Mucosa of rectum (tissue), 2 donors: ENCODE measurements at regions not wholly inside any gene's neighbourhood (a gene's known extent, or its start where the extent isn't known, plus 50 kb on each side); places are given as distances from the start of the nearest gene placed in this dataset.

ENCODE experiments used
- H3K27ac ChIP-seq, 2 donors: one replicate each; pipeline ENCODE4 v1.7.0; 2013; ENCODE audit warnings: inconsistent platforms in 2 of 2, low read depth in 2 of 2, low read length in 2 of 2
- H3K27me3 ChIP-seq, 2 donors: one replicate each; pipeline ENCODE4 v1.7.0; 2013; ENCODE audit warnings: low read length in 2 of 2; ENCODE audit not compliant: control insufficient read depth in 2 of 2, insufficient read depth in 2 of 2
- H3K36me3 ChIP-seq, 2 donors: one replicate each; pipeline ENCODE4 v1.7.0; 2013; ENCODE audit warnings: low read length in 2 of 2; ENCODE audit not compliant: control insufficient read depth in 2 of 2, insufficient read depth in 2 of 2
- H3K4me1 ChIP-seq, 2 donors: one replicate each; pipeline ENCODE4 v1.7.0; 2013; ENCODE audit warnings: low read length in 2 of 2, mild to moderate bottlenecking in 1 of 2; ENCODE audit not compliant: control insufficient read depth in 2 of 2, insufficient read depth in 2 of 2
- H3K4me3 ChIP-seq, 2 donors: one replicate each; pipeline ENCODE4 v1.7.0; 2013; ENCODE audit warnings: low read length in 2 of 2
- H3K9ac ChIP-seq, 2 donors: one replicate each; pipeline ENCODE4 v1.7.0; 2013; ENCODE audit warnings: low read length in 2 of 2, low read depth in 1 of 2, mild to moderate bottlenecking in 1 of 2
- H3K9me3 ChIP-seq, 2 donors: one replicate each; pipeline ENCODE4 v1.7.0; 2013; ENCODE audit warnings: low read length in 2 of 2; ENCODE audit not compliant: control insufficient read depth in 2 of 2
- donor health status: healthy.
- donor health status: Normal muscosa, but diverticular disease.

DNA sequence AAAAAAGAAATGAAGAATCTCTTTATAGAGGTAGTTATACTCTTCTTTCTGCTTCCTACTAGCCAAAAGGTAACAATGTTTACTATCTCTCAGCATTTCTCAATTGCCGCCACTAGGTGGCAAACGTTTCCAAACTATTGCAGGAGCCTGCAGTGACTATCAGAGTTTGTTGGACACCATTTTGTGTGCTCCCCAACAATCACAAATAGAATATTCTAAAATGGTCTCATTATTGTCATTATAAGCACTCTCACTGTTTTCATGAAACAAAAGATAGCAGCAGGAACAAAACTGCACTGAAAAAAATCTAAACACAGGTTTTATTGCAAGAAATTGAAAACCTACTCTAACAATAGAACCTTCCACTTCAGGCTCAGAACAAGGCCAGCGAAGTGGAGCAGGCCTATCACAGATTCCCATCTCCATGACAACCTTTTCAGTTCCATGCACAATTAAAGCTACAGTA, 83.9 kb upstream of the PLPPR4 start:
- Histone ChIP-seq H3K27me3 (no peaks in the 10 kb centered on the region), H3K27ac (no peak overlapping the region), H3K36me3 (no peaks in the 10 kb centered on the region), H3K4me3 (no peak overlapping the region), H3K9me3 (no peaks in the 10 kb centered on the region), H3K4me1 (no peaks in the 10 kb centered on the region), H3K9ac (no peak overlapping the region)

DNA sequence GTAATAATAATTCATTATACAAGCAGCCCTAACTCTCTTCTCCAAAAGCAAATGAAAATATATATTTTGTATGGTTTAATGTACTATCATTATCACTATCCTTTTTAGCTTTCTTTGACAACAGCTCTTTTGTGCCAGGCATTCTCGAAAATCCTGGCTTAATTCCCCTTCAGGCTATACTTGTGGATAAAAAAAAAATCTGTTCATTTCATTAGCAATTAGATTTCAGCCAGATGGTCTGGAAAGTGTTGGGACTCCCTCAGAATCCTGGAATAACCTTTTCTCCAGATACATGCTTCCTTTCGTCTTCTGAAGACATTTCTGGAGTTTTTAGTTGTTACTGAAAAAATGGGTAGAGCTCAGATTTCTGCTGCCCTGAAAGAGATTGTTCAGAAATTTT, 83.4 kb upstream of the PLPPR4 start:
- H3K4me1 ChIP-seq = no peaks in the 10 kb centered on the region
- no peak overlapping the region for H3K27ac ChIP-seq
- H3K9me3 ChIP-seq = no peaks in the 10 kb centered on the region
- no peaks in the 10 kb centered on the region for H3K36me3 ChIP-seq
- no peak overlapping the region for H3K4me3 ChIP-seq
- H3K9ac ChIP-seq = no peak overlapping the region
- no peaks in the 10 kb centered on the region for H3K27me3 ChIP-seq

DNA sequence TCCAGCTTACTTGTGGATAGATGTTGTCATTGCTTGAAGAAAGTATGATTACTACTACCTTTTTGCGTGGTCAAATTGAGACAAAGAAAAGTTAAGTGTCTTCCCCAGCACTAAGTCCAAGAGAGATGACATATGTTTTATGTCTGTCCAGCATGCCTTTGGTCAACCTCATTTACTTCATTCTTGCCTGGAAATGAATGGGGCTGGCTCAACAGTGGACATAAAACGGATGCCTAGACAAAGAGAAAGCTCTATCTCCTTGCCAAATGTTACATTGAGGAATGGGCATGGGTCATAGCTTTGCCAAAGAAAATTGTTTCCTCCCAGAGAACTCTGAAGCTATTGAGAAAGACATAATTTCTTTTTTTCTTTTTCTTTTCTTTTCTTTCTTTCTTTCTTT, 82.4 kb upstream of the PLPPR4 start:
- no peaks in the 10 kb centered on the region for H3K27me3 ChIP-seq
- H3K9me3 ChIP-seq = no peaks in the 10 kb centered on the region
- no peaks in the 10 kb centered on the region for H3K4me1 ChIP-seq
- H3K4me3 ChIP-seq = no peak overlapping the region
- H3K27ac ChIP-seq = no peak overlapping the region
- no peak overlapping the region for H3K9ac ChIP-seq
- H3K36me3 ChIP-seq = no peaks in the 10 kb centered on the region

DNA sequence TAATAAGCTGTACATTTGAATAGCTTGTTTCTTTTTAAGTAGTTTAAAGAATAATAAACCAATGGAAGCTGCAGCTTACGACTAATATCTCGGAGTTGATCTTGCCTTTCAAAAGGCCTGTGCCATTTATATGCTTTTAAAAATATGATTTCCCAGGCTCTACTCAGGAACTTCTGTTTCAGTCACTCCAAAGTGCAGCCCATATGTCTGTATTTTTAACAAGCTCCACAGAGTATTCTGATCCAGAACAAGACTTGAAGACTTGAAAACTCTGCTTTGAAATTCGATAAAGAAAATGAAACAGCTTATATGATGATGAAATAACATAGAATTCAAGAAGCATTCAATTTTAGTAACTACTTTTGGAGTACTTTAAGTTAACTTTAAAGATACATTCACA, 79.1 kb upstream of the PLPPR4 start:
- Histone ChIP-seq H3K9me3 (no peaks in the 10 kb centered on the region), H3K27ac (no peak overlapping the region), H3K9ac (no peak overlapping the region), H3K4me1 (no peaks in the 10 kb centered on the region), H3K27me3 (no peaks in the 10 kb centered on the region), H3K36me3 (no peaks in the 10 kb centered on the region), H3K4me3 (no peak overlapping the region)

DNA sequence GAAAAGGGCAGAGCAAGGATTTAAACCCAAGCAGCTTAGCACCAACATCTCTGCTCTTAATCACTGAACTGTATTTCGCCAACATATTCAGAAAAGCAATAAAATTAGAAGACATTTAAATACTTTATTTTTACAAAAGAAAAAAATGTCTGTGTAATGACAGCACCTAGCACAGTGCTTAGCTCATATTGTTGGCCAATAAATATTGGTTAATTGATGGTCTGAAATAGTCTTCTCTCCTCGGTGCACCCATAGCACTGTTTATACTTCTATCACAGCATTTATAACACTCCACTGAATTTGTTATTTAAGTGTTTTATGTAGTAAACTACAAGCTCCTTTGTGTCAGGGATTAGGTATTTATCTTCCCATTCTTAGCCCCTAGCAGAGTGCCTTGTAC, 70.9 kb upstream of the PLPPR4 start:
- H3K4me1 ChIP-seq = no peaks in the 10 kb centered on the region
- H3K9ac ChIP-seq = no peak overlapping the region
- no peaks in the 10 kb centered on the region for H3K9me3 ChIP-seq
- H3K36me3 ChIP-seq = no peaks in the 10 kb centered on the region
- H3K4me3 ChIP-seq = no peak overlapping the region
- no peak overlapping the region for H3K27ac ChIP-seq
- no peaks in the 10 kb centered on the region for H3K27me3 ChIP-seq

DNA sequence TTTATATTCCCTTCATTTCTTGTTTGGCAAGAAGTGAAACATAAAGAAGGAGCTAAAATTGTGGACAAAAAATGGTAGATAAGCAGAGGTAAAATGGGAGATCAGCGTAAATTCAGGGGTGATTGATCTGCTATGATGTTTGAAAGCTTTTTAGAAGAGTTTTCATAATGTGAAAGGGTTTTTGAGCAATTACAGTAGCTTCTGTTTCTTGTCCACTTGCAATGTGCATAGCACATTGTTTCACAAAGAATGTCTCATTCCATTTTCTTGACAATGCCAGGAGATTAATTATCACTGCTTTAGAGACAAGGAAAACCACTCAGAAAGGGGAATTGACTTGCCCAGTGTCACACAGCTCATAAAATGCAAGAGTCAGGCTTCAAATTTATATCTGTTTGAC, 65.9 kb upstream of the PLPPR4 start:
- no peak overlapping the region for H3K4me3 ChIP-seq
- H3K27me3 ChIP-seq = no peaks in the 10 kb centered on the region
- H3K27ac ChIP-seq = no peak overlapping the region
- no peak overlapping the region for H3K9ac ChIP-seq
- H3K9me3 ChIP-seq = no peaks in the 10 kb centered on the region
- no peaks in the 10 kb centered on the region for H3K36me3 ChIP-seq
- no peaks in the 10 kb centered on the region for H3K4me1 ChIP-seq

DNA sequence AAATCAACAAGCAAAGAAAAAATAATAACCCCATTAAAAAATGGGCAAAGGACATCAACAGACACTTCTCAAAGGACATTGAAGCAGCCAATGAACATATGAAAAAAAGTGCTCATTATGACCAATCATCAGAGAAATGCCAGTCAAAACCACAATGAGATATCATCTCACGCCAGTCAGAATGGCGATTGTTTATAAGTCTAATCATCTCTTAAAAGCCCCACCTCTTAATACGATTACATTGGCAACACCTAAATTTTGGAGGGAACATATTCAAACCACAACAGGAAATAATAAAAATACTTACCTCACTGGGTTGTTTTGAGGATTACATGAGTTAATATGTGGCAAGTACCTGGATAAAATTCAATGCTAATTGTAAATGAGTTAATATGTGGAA, 57.1 kb upstream of the PLPPR4 start:
- Histone ChIP-seq H3K4me3 (no peak overlapping the region), H3K4me1 (no peaks in the 10 kb centered on the region), H3K9ac (no peak overlapping the region), H3K9me3 (no peaks in the 10 kb centered on the region), H3K27me3 (no peaks in the 10 kb centered on the region), H3K27ac (no peak overlapping the region), H3K36me3 (no peaks in the 10 kb centered on the region)
